CMK (cell line): ENCODE measurements at regions not wholly inside any gene's neighbourhood (a gene's known extent, or its start where the extent isn't known, plus 50 kb on each side); places are given as distances from the start of the nearest gene placed in this dataset.
"Not testable (repeated sequence)": the region's sequence is repeated elsewhere in the genome, so short reads cannot be mapped to it uniquely, and the experiment has no call there.

ENCODE experiments used
- DNase-seq: peaks from one replicate; pipeline ENCODE4 v3.0.0-alpha.2; 2010; ENCODE audit warnings: low read depth

DNA sequence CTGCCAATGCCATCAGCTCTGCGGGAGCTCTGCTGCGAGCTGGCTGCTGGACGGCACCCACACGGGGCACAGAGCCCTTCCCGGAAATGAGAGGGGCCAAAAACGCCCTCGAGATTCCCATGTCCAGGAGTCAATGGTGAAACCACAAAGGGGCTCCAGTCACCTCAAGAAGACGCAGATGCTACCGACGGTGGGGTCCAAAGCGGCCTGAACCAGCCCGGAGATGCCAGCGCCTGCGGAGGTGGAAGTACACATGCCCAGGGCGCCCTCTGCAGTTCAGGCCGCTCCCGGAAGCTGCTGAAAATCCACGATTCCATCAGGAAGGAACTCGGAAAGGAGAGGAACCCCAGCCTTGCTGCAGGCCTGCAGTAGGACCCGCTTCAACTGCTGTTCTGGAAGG, 82.4 kb upstream of the SELENOP start:
- no peak for DNase-seq

DNA sequence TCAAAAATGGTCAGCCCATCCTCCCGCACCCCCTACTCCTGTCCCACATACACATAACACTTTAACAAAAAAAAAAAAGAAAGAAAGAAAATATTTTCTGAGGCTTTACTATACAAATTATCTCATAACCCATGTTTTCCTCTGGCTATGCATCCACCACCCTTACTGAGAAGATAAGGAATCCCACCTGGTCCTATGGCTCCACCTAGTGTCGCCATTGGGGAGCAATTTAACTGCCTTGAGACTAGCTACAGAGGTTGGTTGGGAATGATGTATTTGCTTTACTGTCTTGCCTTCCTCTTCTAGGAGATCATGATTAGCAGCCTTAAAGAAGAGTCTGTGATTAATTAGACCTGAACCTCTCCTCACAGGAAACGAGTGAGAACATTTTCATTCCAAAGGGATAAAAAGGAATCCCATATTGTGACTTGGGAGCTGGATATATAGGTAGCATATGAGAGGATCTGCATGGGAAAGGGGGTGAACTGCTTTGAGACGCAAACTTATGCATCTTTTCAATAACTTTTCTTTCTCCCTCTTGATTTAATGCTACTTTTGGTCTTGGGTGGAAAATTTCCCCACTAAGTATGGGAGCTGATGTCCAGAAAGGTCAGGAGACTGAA, 77.7 kb upstream of the SELENOP start:
- DNase-seq: peak; percentile 60

DNA sequence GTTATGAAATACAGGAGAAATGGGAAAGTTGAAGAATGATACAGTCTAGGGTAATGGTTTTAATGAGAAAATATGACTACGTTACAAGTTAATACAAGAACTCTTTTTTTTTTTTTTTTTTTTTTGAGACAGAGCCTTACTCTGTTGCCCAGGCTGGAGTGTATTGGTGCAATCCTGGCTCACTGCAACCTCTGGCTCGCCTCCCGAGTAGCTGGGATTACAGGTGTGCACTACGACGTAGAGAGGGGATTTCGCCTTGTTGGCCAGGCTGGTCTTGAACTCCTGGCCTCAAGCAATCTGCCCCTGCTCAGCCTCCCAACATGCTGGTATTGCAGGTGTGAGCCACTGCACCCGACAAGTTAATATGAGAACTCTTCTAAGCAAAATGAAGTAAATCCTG, 77.1 kb upstream of the SELENOP start:
- no peak for DNase-seq

DNA sequence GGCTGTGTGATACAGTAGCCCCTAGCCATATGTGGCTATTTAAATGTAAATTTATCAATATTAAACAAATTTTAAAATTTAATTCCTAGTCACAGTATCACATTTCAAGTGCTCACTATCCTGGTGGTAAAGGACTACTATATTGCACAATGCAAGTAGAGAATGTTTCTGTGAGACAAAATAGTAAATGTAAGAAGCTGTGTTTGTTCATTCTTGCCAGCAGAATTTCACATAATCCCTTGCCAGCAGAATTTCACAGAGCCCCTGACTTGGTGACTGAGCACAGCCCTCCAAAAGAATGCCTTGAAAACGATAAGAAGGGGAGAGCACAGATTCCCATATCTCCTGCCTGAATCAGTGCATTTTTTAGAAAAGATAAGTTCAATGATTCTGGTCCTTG, 75.9 kb upstream of the SELENOP start:
- no peak for DNase-seq

DNA sequence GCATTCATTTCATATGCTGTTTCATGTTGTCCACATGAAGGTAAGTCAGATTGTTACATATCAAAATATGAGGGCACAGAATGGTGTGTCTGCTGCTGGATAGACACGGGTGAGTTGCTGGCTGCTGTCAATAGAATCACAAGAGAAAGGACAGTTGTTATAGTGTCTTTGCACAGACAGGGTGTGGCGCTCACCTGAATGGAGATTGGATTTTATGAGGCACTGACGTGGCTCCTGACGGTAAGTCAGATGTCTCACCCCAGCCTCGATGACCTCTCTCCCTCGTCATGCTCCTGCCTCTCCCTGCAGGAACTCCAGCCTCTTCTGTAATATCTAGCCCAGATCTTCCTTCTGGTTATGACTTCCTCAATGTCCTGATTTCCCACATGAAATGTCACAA, 75.4 kb upstream of the SELENOP start:
- no peak for DNase-seq

DNA sequence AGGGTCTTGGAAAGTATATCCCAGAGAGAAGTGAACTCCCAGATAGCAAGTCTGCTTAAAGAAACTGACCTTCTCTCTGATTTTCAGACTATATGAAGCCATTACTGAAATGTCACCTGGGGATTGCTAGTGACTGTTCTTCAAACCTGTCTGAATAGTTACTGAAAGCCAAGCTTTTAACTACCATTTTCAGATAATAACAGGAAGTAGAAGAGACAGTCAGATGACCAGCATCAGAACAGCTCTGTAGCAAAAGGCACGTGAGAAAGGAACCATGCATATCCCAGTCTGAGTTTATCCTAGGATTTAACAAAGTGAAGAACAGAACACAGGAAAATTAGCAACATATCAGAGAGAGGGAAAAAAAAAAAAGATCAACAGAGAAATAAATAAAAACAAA, 74.9 kb upstream of the SELENOP start:
- no peak for DNase-seq

DNA sequence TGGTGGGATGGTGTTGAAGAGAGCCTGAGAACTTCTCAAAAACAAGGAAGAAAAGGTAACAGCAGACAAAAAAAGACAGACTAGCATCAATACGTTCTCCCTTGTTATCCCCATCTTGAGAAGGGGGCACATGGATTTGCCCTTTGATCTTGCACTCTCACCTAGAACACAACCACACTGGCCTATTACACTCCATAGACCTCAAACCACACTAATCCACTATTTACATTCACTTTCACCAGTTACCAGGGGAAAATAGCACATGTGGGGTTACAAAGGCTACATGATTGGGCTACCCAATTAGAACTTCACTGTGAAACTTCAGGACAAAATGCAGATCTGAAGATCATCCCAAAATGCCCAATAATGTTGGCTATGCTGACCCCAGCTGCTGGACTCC, 72.6 kb upstream of the SELENOP start:
- DNase-seq: no peak

DNA sequence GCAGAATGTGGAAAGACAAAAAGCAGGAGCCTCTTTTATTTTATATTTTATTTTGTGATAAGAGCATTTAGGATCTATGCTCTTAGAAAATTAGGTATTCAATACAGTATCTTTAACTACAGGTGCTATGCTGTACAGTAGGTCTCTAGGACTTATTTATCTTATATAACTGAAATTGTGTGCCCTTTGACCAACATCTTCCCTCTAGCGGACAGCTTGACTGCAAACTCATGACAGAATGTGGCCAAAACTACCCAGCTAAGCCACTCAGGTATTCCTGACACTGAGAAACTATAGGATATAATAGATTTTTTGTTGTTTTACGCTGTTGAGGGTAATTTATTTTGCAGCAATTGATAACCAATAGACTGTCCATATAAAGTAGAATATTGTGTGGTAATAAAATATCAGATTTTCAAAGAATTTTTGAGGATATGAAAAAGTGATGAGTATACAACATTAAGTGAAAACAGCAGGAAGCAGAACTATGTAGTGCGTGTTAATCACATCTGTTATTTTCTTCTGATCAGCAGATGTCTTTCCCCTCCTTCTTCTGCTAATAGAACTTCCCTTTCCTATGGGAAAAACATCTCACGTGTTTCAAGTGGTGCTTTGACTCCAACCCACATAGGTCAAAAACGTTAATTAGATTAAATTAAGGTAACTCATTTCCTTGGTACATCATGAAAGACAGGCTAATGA, 69.9 kb upstream of the SELENOP start:
- DNase-seq: no peak

DNA sequence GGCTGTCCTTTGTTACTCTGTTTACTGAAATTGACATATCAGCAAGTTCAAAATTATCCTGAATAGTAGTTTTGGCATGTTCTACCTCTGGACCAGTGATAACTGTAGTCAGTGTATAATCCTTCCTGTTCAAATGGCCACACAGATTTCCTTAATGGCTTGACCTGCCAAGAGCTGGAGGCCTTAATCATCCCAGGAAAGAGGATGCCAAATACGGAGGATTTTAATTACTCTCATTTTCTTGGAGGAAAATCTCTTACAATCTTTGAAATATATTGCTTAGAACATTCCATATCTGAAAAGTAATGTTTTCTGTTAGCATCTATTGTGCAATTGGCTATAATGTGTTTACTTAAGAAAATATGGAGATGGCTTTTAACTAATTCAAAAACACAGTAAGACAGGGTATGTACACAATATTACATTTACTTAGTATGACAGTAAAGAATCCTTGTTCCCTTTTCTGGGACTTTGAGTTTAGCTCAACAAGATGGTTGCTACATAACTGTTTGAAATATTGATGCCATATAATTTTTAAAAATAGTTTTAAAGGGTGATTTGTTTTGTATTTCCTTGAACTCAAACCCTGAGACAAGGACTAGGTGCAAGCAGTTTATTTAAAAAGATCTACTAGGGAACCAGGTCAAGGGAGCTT, 68.9 kb upstream of the SELENOP start:
- DNase-seq: no peak

DNA sequence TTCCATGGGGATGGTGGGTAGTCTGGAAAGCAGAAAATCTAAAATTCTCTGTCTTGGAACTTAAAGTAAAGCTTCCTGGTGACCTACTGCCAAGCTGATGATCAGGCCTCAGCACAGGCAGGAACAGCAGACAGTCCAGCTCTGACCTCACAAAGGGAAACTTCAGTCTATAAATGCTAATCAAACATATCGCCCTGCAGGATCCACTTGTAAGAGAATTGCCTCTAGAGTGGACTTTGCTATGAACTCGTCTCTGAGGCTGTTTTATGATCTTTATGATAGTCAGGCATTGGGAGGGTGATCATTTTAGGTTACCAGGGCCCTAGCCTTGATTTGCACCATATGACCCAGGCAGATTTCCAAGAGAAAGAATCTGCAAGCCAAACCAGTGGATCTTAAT, 67.6 kb upstream of the SELENOP start:
- no peak for DNase-seq

DNA sequence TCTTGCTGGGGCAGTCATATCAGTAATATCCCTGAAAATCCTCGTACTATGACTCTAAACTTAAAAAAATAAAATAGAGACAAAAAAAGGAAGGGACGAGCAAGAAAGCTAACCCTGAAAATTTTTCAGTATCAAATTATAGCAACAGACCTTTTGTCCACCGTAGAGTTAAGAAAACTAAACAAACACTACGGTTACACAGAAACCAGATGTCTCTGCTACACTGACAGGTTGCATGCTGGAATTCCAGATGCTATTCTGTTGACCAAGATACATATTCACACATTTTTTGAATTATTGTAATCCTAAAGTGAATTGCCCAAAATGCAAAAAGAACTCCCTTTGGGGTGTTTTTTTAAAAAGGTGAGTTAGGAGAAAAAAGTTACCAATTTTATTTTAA, 66.9 kb upstream of the SELENOP start:
- DNase-seq: no peak

DNA sequence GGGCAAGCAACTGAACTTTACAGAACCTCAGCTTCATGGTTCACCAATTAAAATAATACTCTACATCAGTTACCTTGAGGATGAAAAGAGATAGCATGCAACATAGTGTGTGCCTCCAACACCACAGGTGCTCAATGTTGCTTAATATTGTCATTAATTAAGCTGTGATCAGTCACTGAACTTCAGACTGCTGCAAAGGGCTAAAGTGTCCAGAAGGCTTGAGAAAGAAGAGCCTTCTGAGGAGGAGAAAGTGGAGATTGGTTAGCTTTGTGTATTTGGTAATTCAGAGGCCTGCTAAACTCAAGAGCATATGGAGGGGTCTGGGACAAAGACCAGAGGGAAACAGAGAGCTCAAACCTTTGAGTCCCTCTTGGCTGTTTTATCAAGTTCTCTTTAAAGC, 66.3 kb upstream of the SELENOP start:
- no peak for DNase-seq

DNA sequence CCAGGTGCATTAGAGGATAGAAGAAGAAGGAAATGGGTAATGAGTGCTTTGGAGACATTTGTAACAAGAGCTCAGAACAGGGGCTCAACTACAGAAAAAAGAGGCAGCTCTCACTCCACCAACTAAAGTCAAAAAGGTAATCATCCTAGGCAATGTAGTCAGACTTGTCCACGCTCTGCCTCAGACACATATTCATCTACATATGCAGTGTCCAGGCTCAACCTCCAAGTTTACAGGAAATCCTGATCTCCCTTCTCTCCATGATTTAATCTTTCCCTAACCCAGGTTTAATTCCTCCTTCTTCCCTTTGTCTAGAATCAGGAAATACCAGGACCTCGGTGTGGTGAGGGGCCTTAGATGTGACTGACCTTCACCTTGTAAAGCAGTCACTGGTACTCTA, 65.7 kb upstream of the SELENOP start:
- DNase-seq: no peak

DNA sequence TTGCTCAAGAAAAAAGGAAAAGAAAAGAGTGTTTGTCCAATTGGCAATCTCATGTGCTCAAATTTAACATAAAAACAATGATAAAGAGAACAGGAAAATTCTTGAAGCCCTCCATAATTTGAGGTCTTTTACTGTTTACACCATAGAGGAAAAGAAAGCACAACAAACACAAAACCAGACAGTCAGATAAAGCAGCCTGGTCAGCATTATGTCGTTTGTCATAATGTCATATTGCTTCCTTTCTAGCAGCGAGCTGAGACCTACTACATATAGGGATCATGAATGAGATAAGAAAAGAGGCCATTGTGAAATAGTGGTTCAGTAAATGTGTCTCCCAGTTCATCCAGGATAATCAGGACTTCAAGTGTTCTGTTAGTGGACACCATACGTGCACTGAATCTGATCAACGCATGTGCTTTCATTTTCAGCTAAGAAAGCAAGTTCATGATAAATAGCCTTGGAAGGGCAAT, 64.7 kb upstream of the SELENOP start:
- DNase-seq: no peak

DNA sequence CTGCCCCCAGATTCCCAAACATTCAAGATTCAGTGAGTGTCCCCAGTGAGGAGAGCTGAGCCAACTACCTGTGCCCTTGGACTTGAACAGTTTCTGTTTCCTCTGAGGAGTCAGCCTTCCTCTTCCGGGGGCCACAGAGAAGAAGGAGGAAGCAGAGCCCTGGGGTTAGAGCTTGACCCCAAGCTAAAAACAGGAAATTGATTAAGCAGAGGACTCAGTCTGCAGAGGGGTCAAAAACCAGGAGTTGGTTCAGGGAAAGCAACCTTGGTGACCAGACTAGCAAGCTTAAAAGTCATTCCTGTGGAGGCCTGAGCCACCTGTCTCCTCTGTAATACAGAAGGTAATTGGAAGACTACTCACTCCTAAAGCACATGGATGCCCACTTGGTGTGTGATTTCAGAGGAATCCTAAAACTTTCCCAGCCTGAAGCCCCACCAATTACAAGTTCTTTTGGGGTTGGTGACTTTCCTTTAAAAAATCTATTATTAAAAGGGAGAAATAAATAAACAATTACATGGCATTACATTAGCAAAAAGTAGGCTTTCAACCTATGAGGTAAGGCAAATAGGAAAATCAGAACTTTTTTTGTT, 64.2 kb upstream of the SELENOP start:
- DNase-seq: no peak

DNA sequence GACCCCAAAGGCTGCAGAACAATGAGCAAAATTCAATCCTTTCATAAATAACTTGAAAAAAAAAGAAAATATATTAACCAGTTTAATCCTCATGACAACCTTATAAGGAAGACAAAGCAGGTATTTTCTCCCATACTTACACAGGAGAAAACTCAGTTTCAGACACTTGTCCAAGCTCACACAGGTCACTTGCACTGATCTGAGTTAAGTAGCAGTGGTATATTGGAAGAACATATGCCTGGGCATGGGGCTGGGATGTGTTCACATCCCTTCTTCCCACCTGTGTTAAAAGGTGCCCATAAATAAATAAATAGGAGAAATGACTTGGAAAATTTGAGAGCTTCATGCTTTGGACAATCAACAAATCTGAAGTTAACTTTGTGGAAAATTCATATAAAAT, 63.5 kb upstream of the SELENOP start:
- no peak for DNase-seq

DNA sequence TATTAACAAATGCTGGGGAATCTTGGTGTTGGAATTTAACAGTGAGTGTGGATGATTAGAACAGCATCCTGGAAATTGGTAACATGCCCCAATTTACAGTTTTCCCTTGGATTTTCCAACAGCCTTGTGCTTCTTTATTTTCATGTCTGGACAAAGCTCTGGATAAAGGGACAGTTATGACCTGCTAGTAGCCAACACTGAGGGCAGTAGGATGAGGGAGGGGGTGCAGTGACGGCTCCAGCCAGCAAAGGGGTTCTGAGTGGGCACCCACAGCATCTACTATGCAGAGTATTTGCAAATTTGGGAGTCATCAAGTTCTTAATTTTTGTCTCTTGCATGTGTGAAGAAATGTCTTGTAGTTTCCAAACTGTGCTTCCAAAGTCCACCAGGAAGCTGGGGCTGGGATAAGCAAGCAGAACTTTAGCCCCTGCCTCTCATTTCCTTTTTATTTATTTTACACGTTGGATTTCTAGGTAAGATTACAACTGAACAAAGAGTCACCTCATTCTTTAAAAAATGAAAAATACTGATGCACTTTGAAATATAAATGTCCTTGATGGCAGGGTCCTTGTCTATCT, 63.0 kb upstream of the SELENOP start:
- no peak for DNase-seq

DNA sequence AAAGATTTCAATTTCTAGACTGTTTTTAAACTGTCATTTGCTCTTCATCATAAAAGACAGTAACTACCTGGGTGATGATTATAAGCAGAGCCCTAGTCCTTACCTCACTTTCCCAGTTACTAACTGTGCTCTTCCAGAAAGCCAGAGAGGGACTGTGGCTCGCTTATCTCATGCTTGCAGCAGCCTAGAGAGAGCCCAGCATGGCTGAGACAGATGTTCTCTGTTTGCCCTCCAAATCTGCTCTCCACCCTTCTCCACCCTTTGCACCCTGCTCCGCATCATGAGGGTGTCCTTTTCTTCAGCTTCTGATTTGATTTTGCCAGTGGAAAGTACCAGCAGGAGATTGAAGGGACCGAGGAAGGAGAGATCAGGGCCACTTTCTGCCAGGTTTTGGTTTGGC, 61.2 kb upstream of the SELENOP start:
- DNase-seq: peak; percentile 12

DNA sequence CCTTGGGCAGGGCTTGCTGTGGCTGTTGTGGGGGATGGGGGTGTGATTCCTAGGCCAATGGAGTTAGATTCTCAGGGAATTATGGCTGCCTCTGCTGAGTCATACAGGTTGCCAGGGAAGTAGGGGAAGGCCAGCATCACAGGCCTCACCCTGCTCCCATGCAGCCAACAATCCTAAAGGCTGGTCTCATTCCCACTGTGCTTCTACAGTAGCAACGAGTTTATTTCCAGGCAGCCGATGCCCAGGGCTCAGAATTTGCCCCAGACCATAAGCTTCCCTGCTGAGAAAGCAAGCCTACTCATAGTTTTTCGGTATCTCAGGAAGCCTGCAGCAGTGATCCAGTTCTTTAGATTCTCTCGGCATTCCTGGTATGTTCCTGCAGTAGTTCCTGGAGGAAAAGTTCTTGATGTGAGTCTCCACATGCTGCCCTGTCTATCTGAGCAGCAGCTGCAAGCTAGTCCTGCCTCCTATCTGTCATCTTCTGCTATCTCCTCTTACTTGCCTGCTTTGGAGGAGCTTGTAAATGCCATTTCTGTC, 59.3 kb upstream of the SELENOP start:
- no peak for DNase-seq

DNA sequence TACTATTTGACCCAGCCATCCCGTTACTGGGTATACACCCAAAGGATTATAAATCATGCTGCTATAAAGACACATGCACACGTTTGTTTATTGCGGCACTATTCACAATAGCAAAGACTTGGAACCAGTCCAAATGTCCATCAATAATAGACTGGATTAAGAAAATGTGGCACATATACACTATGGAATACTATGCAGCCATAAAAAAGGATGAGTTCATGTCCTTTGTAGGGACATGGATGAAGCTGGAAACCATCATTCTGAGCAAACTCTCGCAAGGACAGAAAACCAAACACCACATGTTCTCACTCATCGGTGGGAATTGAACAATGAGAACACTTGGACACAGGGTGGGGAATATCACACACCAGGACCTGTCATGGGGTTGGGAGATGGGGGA, 56.7 kb upstream of the SELENOP start:
- DNase-seq: not testable (repeated sequence)

DNA sequence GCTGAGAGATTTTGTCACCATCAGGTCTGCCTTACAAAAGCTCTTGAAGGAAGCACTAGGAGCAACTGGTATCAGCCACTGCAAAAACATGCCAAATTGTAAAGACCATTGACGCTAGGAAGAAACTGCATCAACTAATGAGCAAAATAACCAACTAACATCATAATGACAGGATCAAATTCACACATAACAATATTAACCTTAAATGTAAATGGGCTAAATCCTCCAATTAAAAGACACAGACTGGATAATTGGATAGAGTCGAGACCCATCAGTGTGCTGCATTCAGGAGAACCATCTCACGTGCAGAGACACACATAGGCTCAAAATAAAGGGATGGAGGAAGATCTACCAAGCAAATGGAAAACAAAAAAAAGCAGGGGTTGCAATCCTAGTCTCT, 53.1 kb upstream of the SELENOP start:
- DNase-seq: not testable (repeated sequence)
